ENCODE measurements at regions not wholly inside any gene's neighbourhood (a gene's known extent, or its start where the extent isn't known, plus 50 kb on each side); places are given as distances from the start of the nearest gene placed in this dataset.

- TF ChIP-seq TAF1 (conservative IDR thresholded peaks at IDR 0.05) (no peak), MAX (IDR thresholded peaks at IDR 0.05) (no peak), JUND (IDR thresholded peaks at IDR 0.05) (no peak), YY1 (IDR thresholded peaks at IDR 0.05) (no peak), HNF4A (conservative IDR thresholded peaks at IDR 0.05) (no peak), REST (IDR thresholded peaks at IDR 0.05) (no peak), CTCF (IDR thresholded peaks at IDR 0.05; ENCODE audit: low read depth, low read length, missing input control) (no peak), ZBTB33 (IDR thresholded peaks at IDR 0.05) (no peak), SP1 (IDR thresholded peaks at IDR 0.05) (no peak), NR2F2 (IDR thresholded peaks at IDR 0.05) (no peak), ATF3 (IDR thresholded peaks at IDR 0.05) (no peak), GABPA (IDR thresholded peaks at IDR 0.05 in 1 of 2, conservative IDR thresholded peaks at IDR 0.05 in 1 of 2) (no peak)
These were observed 182.7 kb upstream of the SIX2 start for GRCh38 chr2:45191976-45192375.
